ENCODE measurements at regions not wholly inside any gene's neighbourhood (a gene's known extent, or its start where the extent isn't known, plus 50 kb on each side); places are given as distances from the start of the nearest gene placed in this dataset.
A peak's percentile ranks its signal among the peaks of the same experiment; 100 is the strongest.

GRCh38 chr5:164351245-164351834 is 845.9 kb downstream of the MAT2B start:
- DNase-seq (ENCODE audit: low spot score), result no peak

- DNase-seq (ENCODE audit: low spot score), result no peak
These were observed 847.3 kb downstream of the MAT2B start for GRCh38 chr5:164352695-164353094.

- no peak for DNase-seq (ENCODE audit: low spot score)
These were observed 847.7 kb downstream of the MAT2B start for GRCh38 chr5:164353155-164353554.

GRCh38 chr5:164354139-164354751 is 848.8 kb downstream of the MAT2B start:
- DNase-seq (ENCODE audit: low spot score), result no peak

GRCh38 chr5:164355267-164355830 is 849.9 kb downstream of the MAT2B start:
- no peak for DNase-seq (ENCODE audit: low spot score)

- no peak for DNase-seq (ENCODE audit: low spot score)
These were observed 851.4 kb downstream of the MAT2B start for GRCh38 chr5:164356790-164357189.

GRCh38 chr5:164357395-164358033 is 852.1 kb downstream of the MAT2B start:
- no peak for DNase-seq (ENCODE audit: low spot score)

DNA sequence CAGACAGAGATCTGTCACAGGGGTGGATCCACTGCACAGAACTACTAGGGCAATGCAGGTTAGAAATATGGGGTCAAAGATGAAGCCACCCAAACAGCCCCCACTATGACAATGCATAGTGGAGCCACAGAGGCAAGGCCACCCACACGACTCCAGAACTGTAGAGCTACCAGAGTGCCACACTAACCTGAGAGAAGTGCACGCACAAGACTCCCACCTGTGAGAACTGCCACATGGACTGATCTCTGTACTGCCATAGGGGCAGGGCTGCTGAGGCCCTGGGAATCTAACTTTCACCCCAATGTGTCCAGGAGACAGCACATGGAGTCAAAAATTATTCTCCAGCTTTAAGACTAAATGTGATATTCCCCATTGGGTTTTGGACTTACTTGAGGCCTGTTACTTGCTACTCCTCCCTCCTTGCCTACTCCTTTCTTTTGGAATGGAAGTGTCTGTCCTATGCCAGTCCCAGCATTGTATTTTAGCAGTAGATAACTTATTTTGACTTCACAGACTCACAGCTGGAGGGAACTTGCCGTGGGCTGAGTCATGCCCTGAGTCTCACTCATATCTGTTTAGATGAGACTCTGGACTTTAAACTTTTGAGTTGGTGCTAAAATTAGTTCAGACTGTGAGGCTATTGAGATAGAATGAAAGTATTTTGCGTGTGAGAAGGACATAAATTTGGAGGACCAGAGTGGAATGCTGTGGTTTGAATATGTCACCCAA is 853.3 kb downstream of the MAT2B start:
- DNase-seq (ENCODE audit: low spot score), result peak; percentile 13

GRCh38 chr5:164359260-164360255 is 854.1 kb downstream of the MAT2B start:
- DNase-seq (ENCODE audit: low spot score), result no peak

- no peak for DNase-seq (ENCODE audit: low spot score)
These were observed 855.2 kb downstream of the MAT2B start for GRCh38 chr5:164360589-164360988.

GRCh38 chr5:164361986-164362385 is 856.6 kb downstream of the MAT2B start:
- no peak for DNase-seq (ENCODE audit: low spot score)

- DNase-seq (ENCODE audit: low spot score), result no peak
These were observed 857.4 kb downstream of the MAT2B start for GRCh38 chr5:164362835-164363234.

GRCh38 chr5:164364237-164365208 is 859.1 kb downstream of the MAT2B start:
- no peak for DNase-seq (ENCODE audit: low spot score)

- DNase-seq (ENCODE audit: low spot score), result no peak
These were observed 865.4 kb downstream of the MAT2B start for GRCh38 chr5:164370841-164371240.

- DNase-seq (ENCODE audit: low spot score), result no peak
These were observed 867.5 kb downstream of the MAT2B start for GRCh38 chr5:164372892-164373291.

DNA sequence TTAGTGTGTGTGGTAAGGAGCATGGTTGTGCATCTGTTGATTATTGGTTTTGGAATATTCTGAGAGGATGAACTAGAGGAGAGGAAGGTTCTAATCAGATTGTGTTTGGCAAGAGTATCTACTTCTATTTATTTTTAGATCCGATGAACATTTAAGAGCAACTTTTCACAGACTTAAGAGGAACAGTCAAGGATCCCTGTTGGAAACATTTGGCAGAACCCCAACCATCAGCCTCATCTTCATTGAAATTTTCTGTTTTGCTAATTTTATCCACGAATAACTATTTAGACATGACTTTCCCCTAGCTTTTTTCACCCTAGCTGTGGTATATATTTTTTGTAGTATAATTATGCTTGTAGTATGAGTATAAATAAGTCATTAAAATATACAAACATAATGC is 868.5 kb downstream of the MAT2B start:
- DNase-seq (ENCODE audit: low spot score), result no peak

GRCh38 chr5:164375051-164375450 is 869.6 kb downstream of the MAT2B start:
- DNase-seq (ENCODE audit: low spot score), result no peak

- DNase-seq (ENCODE audit: low spot score), result no peak
These were observed 871.4 kb downstream of the MAT2B start for GRCh38 chr5:164376843-164377242.

- no peak for DNase-seq (ENCODE audit: low spot score)
These were observed 872.3 kb downstream of the MAT2B start for GRCh38 chr5:164377746-164378145.

- DNase-seq (ENCODE audit: low spot score), result no peak
These were observed 878.2 kb downstream of the MAT2B start for GRCh38 chr5:164383662-164384061.
